ENCODE measurements at regions not wholly inside any gene's neighbourhood (a gene's known extent, or its start where the extent isn't known, plus 50 kb on each side); places are given as distances from the start of the nearest gene placed in this dataset.
A peak's percentile ranks its signal among the peaks of the same experiment; 100 is the strongest.

DNA sequence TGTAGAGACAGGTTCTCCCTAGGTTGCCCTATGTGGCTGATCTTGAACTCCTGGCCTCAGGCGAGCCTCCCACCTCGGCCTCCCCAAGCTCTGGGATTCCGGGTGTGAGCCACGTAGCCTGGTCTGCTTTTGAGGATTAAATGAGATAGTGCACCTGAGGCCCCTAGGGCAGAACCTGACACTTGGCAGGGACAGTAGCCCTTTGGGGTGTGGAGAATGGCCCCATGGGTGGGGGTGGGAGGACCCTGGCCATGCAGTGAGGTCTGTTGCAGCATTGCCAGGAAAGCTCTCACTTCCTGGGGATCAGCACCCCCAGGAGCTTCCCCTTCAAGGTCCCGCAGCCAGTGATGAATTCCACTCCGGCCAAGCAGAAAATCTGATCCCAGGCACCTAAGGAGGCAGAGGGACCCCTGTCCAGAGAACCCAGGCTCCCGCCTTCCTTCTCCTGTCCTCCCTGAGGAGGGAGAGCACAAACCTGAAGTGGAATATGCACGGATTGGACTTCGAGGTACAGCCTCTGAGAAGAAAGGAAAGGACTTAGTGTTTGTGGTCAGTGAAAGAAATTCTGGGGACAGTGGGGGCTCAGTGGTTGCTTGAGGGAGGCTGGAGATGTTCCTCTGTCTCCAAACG is 73.9 kb upstream of the UNC5A start:
- DNase-seq (no peak), ATAC-seq (no peak)
- peaks cover 21 to 27% of the 10 kb centered on the region in 2 donors for H3K27me3 Mint-ChIP-seq (ENCODE audit: low read depth in 2 of 2)
- no peak overlapping the region for H3K27ac ChIP-seq (ENCODE audit: low read length)
- H3K9me3 ChIP-seq (ENCODE audit: control insufficient read depth, insufficient read depth, low read length): no peaks in the 10 kb centered on the region
- H3K27me3 ChIP-seq (ENCODE audit: control insufficient read depth, insufficient read depth, low read length): no peaks in the 10 kb centered on the region
- intact Hi-C loops (cut with micrococcal nuclease): no loop called here
- H3K27ac Mint-ChIP-seq: no peak overlapping the region
- H3K4me1 Mint-ChIP-seq: peaks cover 24 to 37% of the 10 kb centered on the region in 2 donors
- no peaks in the 10 kb centered on the region for H3K36me3 Mint-ChIP-seq
- TF ChIP-seq, protein P1, sequence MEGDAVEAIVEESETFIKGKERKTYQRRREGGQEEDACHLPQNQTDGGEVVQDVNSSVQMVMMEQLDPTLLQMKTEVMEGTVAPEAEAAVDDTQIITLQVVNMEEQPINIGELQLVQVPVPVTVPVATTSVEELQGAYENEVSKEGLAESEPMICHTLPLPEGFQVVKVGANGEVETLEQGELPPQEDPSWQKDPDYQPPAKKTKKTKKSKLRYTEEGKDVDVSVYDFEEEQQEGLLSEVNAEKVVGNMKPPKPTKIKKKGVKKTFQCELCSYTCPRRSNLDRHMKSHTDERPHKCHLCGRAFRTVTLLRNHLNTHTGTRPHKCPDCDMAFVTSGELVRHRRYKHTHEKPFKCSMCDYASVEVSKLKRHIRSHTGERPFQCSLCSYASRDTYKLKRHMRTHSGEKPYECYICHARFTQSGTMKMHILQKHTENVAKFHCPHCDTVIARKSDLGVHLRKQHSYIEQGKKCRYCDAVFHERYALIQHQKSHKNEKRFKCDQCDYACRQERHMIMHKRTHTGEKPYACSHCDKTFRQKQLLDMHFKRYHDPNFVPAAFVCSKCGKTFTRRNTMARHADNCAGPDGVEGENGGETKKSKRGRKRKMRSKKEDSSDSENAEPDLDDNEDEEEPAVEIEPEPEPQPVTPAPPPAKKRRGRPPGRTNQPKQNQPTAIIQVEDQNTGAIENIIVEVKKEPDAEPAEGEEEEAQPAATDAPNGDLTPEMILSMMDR (IDR thresholded peaks at IDR 0.05): no peak
- peaks cover 24% of the 10 kb centered on the region for H3K4me1 ChIP-seq (ENCODE audit: control insufficient read depth, insufficient read depth, low read length)
- no peaks in the 10 kb centered on the region for H3K36me3 ChIP-seq (ENCODE audit: control insufficient read depth, insufficient read depth, low read length)
- H3K4me3 ChIP-seq (ENCODE audit: low read length): no peak overlapping the region
- WGBS (ENCODE audit: insufficient coverage): 67% methylated on average over 10 of the region's 10 CpGs
- no peaks in the 10 kb centered on the region for H3K9me3 Mint-ChIP-seq
- no peak overlapping the region for H3K4me3 Mint-ChIP-seq

DNA sequence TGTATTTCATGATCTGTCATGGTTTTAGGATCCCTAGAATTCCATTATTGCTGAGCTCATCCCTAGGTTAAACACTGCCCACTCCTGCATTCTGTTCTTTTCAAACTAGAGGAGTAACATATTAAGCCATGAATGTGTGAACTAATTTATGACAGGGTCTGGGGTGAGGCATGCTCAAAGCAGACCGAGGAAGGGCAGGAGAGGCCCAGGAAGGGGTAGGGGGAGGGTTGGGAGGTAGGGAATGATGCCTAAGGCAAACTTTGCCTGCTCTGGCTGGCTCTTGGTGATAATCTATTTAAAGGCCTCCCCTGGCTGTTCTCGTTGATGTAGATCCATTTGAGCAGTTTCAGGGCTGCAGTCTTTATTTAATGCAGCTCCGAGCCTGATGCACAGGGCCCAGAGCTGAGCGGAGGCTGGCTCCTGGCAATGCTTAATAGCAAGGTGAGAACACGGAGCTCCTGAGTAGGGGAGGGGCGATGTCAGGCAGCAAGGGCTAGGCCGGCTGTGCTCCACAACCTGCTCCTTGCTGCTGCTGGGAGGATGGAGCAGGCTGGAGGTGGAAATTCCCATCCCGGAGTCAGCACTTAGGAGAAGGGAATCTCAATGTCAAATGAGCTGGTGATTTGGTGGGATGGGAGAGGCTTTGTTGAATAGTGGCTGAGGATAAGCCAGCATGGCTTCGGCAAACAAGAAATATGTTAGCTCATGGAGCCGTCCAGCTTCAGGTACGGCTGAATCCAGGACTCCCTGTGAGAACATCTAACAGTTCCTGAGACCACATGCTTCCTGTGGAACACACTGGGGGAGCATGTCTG is 73.2 kb upstream of the UNC5A start:
- TF ChIP-seq, protein P1 (IDR thresholded peaks at IDR 0.05): no peak
- intact Hi-C loops (cut with micrococcal nuclease): no loop called here
- peaks cover 18 to 35% of the 10 kb centered on the region in 2 donors for H3K4me1 Mint-ChIP-seq
- H3K27me3 ChIP-seq (ENCODE audit: control insufficient read depth, insufficient read depth, low read length): no peaks in the 10 kb centered on the region
- no peaks in the 10 kb centered on the region for H3K36me3 ChIP-seq (ENCODE audit: control insufficient read depth, insufficient read depth, low read length)
- H3K36me3 Mint-ChIP-seq: no peaks in the 10 kb centered on the region
- WGBS (ENCODE audit: insufficient coverage): 76% methylated on average over 11 of the region's 11 CpGs
- H3K27me3 Mint-ChIP-seq (ENCODE audit: low read depth in 2 of 2): peaks cover 28 to 34% of the 10 kb centered on the region in 2 donors
- H3K9me3 ChIP-seq (ENCODE audit: control insufficient read depth, insufficient read depth, low read length): no peaks in the 10 kb centered on the region
- H3K9me3 Mint-ChIP-seq: no peaks in the 10 kb centered on the region
- H3K27ac Mint-ChIP-seq: no peak overlapping the region
- DNase-seq (peak in 1 of 2 donors; percentile 7), ATAC-seq (no peak)
- H3K4me3 Mint-ChIP-seq: no peak overlapping the region
- no peak overlapping the region for H3K4me3 ChIP-seq (ENCODE audit: low read length)
- no peak overlapping the region for H3K27ac ChIP-seq (ENCODE audit: low read length)
- peaks cover 16% of the 10 kb centered on the region for H3K4me1 ChIP-seq (ENCODE audit: control insufficient read depth, insufficient read depth, low read length)

DNA sequence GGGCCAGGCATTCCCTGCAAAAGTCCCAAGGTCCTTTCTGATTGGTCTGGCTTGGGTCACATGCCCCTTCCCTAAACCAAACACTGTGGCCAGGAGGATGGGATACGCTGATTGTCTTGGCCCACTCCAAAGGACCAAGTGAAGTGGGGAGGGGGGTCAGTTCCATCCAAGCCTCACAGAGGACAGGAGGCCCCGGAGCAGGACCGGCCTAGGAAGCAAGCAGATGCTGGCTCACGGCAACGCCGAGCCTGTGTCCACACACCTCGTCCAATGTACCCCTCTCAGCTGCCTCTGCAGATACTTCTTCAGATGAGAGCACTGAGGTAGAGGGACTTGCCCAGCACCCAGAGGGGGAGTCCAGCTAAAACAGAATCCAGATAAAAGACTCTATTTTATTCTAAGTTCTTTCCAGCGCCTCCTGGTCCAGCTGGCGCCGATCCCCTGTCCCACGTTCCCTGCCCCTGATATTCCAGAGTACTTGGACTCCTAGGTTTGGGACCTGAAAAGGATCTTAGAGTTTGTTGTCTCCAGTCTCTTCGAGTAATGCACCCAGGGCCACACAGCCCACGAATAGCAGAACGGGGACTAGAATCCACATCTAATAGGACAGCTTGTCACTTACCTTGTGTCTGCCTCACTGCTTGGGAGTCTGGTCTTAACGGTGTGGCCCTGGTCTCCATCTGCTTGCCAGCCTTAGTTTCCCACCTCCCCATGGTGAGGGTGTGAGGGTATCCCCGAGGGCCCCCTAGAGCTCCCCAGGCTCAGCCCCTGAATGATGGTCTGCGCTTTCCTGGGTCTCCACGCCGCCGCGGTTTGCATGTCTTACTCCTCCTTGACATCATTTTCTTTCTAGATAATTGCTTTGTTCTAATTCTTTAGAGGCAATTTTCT is 72.4 kb upstream of the UNC5A start:
- no peaks in the 10 kb centered on the region for H3K36me3 ChIP-seq (ENCODE audit: control insufficient read depth, insufficient read depth, low read length)
- DNase-seq: no peak
- H3K27me3 ChIP-seq (ENCODE audit: control insufficient read depth, insufficient read depth, low read length): peaks cover 3% of the 10 kb centered on the region
- Mint-ChIP-seq H3K36me3 (no peaks in the 10 kb centered on the region), H3K27ac (no peak overlapping the region), H3K4me3 (no peak overlapping the region), H3K9me3 (no peaks in the 10 kb centered on the region), H3K4me1 (peaks cover 15 to 31% of the 10 kb centered on the region in 2 donors), H3K27me3 (ENCODE audit: low read depth in 2 of 2) (peaks cover 29 to 40% of the 10 kb centered on the region in 2 donors)
- 88% methylated on average over 20 of the region's 21 CpGs for WGBS (ENCODE audit: insufficient coverage)
- H3K4me3 ChIP-seq (ENCODE audit: low read length): no peak overlapping the region
- TF ChIP-seq, protein P1 (IDR thresholded peaks at IDR 0.05): no peak
- H3K4me1 ChIP-seq (ENCODE audit: control insufficient read depth, insufficient read depth, low read length): peaks cover 10% of the 10 kb centered on the region
- H3K27ac ChIP-seq (ENCODE audit: low read length): no peak overlapping the region
- ATAC-seq: no peak
- intact Hi-C loops (cut with micrococcal nuclease): no loop called here
- H3K9me3 ChIP-seq (ENCODE audit: control insufficient read depth, insufficient read depth, low read length): no peaks in the 10 kb centered on the region

All from natural killer cell (primary cell).